Smooth muscle cell (in vitro differentiated cells): ENCODE measurements at regions not wholly inside any gene's neighbourhood (a gene's known extent, or its start where the extent isn't known, plus 50 kb on each side); places are given as distances from the start of the nearest gene placed in this dataset.
"Not testable (repeated sequence)": the region's sequence is repeated elsewhere in the genome, so short reads cannot be mapped to it uniquely, and the experiment has no call there.

ENCODE experiments used
- DNase-seq: peaks from one replicate; lab custom pipeline; 2025; ENCODE audit not compliant: unreplicated experiment; lab: John Stamatoyannopoulos, UW
- H2AFZ ChIP-seq: fragments of 200-600 bp; sonication (generic); 2 replicates; pipeline ENCODE4 v1.6.0; 2016; ENCODE audit warnings: antibody characterized with exemption, low read depth, mild to moderate bottlenecking
- H3F3A ChIP-seq: fragments of 200-600 bp; sonication (generic); 2 replicates; pipeline ENCODE4 v1.6.0; 2017; ENCODE audit warnings: antibody characterized with exemption, low read depth
- H3K27ac ChIP-seq: fragments of 200-600 bp; sonication (generic); 2 replicates; pipeline ENCODE4 v1.5.1; 2016; ENCODE audit warnings: low read depth, mild to moderate bottlenecking
- H3K27me3 ChIP-seq: fragments of 200-600 bp; sonication (generic); 2 replicates; pipeline ENCODE4 v1.6.1; 2016; ENCODE audit warnings: low read depth, mild to moderate bottlenecking
- H3K36me3 ChIP-seq: fragments of 200-600 bp; sonication (generic); 2 replicates; pipeline ENCODE4 v1.5.1; 2016; ENCODE audit warnings: low read depth
- H3K4me1 ChIP-seq: fragments of 200-600 bp; sonication (generic); 2 replicates; pipeline ENCODE4 v1.5.1; 2016; ENCODE audit warnings: low read depth
- H3K4me2 ChIP-seq: fragments of 200-600 bp; sonication (generic); 2 replicates; pipeline ENCODE4 v1.6.0; 2016; ENCODE audit warnings: mild to moderate bottlenecking
- H3K4me3 ChIP-seq: fragments of 200-600 bp; sonication (generic); 2 replicates; pipeline ENCODE4 v1.5.1; 2016; ENCODE audit warnings: mild to moderate bottlenecking
- H3K79me2 ChIP-seq: fragments of 200-600 bp; sonication (generic); 2 replicates; pipeline ENCODE4 v1.6.0; 2016; ENCODE audit warnings: low read depth, mild to moderate bottlenecking
- H3K9ac ChIP-seq: fragments of 200-600 bp; sonication (generic); 2 replicates; pipeline ENCODE4 v1.6.0; 2016; ENCODE audit warnings: low read depth
- H3K9me3 ChIP-seq: fragments of 200-600 bp; sonication (generic); replicated peaks from 2 replicates; pipeline ENCODE4 v1.5.1; 2016; ENCODE audit warnings: low read depth
- H4K20me1 ChIP-seq: fragments of 200-600 bp; sonication (generic); 2 replicates; pipeline ENCODE4 v1.6.0; 2016; ENCODE audit warnings: low read depth
- CTCF ChIP-seq: fragments of 200-600 bp; sonication (generic); IDR thresholded peaks from 2 replicates; pipeline ENCODE4 v1.5.1; 2017; ENCODE audit warnings: borderline replicate concordance, mild to moderate bottlenecking, antibody characterized with exemption; ENCODE audit not compliant: insufficient read depth, poor library complexity, severe bottlenecking
- WGBS: methylation state at CpG from one replicate; pipeline ENCODE4 v1.1.7; 2016; ENCODE audit warnings: low lambda C conversion rate; 5-methylcytosine and 5-hydroxymethylcytosine counted together

DNA sequence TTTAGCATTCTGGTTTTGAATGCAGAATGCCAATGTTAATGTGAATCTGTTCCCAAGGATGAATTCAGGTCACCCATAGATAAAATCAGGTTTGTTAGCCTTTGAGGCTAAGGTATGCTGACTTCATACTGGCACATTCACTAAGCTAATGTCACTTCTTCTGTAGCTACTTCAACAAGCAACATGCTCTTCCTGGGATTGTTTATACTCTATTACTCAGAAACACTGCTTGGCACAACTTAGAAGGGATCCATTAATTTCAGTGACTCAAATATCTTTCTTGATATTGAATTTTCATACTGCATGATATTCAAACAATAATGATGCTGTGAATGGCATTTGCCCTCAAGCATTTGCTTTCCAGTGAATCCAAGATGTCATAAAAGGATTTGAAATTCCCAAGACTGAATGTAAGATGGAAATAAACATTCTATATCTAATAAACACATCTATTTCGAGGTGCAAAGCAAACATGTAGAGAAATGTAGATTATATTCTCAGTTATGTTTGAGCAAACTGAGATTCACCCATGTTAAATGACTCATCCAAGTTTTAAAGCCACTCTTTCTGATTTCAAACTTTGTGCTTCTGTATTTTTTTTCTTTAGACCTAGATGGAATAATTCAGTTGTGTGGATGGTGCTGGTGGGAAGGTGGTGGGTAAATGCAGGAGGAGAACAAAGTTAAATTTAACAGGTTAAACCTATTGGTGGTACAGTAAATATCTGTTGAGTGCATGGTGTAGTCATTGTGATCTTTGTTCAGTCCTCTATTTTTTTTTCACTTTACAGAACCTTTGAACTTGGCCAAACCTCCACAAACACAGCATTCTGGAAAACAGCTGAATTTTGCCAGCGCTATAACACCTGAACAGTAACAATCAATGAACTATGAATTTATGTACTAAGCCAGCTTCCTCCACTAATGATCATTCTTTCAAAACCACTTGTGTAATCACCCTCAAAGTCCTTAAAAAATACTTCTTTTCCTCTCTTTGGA lies 162.1 kb upstream of the XIRP2 start:
- no peaks in the 10 kb centered on the region for H4K20me1 ChIP-seq
- H3K27ac ChIP-seq: no peak overlapping the region
- no peak overlapping the region for H2AFZ ChIP-seq
- no peaks in the 10 kb centered on the region for H3K27me3 ChIP-seq
- whole genome bisulfite sequencing: 78% methylated on average over 2 of the region's 2 CpGs
- no peak overlapping the region for H3K9ac ChIP-seq
- H3K4me2 ChIP-seq: no peak overlapping the region
- no peaks in the 10 kb centered on the region for H3K36me3 ChIP-seq
- H3F3A ChIP-seq: no peaks in the 10 kb centered on the region
- no peaks in the 10 kb centered on the region for H3K9me3 ChIP-seq
- no peaks in the 10 kb centered on the region for H3K4me1 ChIP-seq
- no peaks in the 10 kb centered on the region for H3K79me2 ChIP-seq
- DNase-seq: no peak
- no peak overlapping the region for H3K4me3 ChIP-seq
- TF ChIP-seq CTCF: no peak

GRCh38 chr2:166716968-166717367 lies 171.3 kb upstream of the XIRP2 start:
- no peak overlapping the region for H3K4me3 ChIP-seq
- no peak for DNase-seq
- no peak for TF ChIP-seq CTCF
- no peak overlapping the region for H3K4me2 ChIP-seq
- no peak overlapping the region for H2AFZ ChIP-seq
- no peaks in the 10 kb centered on the region for H3K36me3 ChIP-seq
- no peaks in the 10 kb centered on the region for H3F3A ChIP-seq
- H3K79me2 ChIP-seq: no peaks in the 10 kb centered on the region
- H3K4me1 ChIP-seq: no peaks in the 10 kb centered on the region
- H4K20me1 ChIP-seq: no peaks in the 10 kb centered on the region
- no peak overlapping the region for H3K9ac ChIP-seq
- no peak overlapping the region for H3K27ac ChIP-seq
- no peaks in the 10 kb centered on the region for H3K9me3 ChIP-seq
- no peaks in the 10 kb centered on the region for H3K27me3 ChIP-seq

GRCh38 chr2:166700079-166700478 lies 188.2 kb upstream of the XIRP2 start:
- H3K27me3 ChIP-seq: no peaks in the 10 kb centered on the region
- H4K20me1 ChIP-seq: no peaks in the 10 kb centered on the region
- DNase-seq: no peak
- H3K4me1 ChIP-seq: no peaks in the 10 kb centered on the region
- no peak overlapping the region for H2AFZ ChIP-seq
- no peak overlapping the region for H3K4me3 ChIP-seq
- no peaks in the 10 kb centered on the region for H3F3A ChIP-seq
- H3K79me2 ChIP-seq: no peaks in the 10 kb centered on the region
- no peak for TF ChIP-seq CTCF
- H3K9ac ChIP-seq: no peak overlapping the region
- 84% methylated on average over 2 of the region's 2 CpGs for WGBS
- H3K36me3 ChIP-seq: no peaks in the 10 kb centered on the region
- no peak overlapping the region for H3K4me2 ChIP-seq
- no peak overlapping the region for H3K27ac ChIP-seq
- H3K9me3 ChIP-seq: no peaks in the 10 kb centered on the region

DNA sequence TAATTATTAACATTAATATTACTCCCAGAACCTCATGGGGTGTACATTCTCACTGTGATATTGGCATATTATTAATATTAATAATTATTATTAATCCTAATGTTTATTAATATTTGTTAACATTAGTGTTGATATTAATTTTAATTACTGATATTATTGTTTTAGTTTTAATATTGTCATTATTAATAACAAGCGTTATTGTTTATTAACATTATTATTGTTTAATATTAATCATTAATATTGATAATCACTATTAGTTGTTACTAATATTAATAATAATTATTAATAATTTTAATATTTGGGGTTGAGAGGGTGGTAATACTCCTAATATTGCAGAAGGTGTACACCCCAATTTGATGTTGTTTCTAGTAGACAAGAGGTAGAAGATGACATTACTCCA lies 193.1 kb upstream of the XIRP2 start:
- Histone ChIP-seq H3K27me3 (no peaks in the 10 kb centered on the region), H3K4me3 (no peak overlapping the region), H3K4me2 (no peak overlapping the region), H3K27ac (no peak overlapping the region), H4K20me1 (no peaks in the 10 kb centered on the region), H3K79me2 (no peaks in the 10 kb centered on the region), H3K9me3 (no peaks in the 10 kb centered on the region), H2AFZ (no peak overlapping the region), H3K36me3 (no peaks in the 10 kb centered on the region), H3K9ac (no peak overlapping the region), H3F3A (no peaks in the 10 kb centered on the region), H3K4me1 (no peaks in the 10 kb centered on the region)
- DNase-seq: no peak
- WGBS: 72% methylated on average over 1 of the region's 1 CpG
- TF ChIP-seq CTCF: no peak

DNA sequence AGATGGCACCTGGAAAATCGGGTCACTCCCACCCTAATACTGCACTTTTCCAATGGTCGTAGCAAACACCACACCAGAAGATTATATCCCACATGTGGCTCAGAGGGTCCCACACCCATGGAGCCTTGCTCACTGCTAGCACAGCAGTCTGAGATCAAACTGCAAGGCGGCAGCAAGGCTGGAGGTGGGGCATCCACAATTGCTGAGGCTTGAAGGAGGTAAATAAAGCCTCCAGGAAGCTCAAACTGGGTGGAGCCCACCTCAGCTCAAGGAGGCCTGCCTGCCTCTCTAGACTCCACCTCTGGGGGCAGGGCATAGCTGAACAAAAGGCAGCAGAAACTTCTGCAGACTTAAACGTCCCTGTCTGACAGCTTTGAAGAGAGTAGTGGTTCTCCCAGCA lies 192.0 kb upstream of the SCN7A start:
- not testable (repeated sequence) for H3F3A ChIP-seq, DNase-seq
- 75% methylated on average over 4 of the region's 4 CpGs for WGBS

More for the DNA sequence above, 192.0 kb upstream of the SCN7A start:
- H3K79me2 ChIP-seq, H3K27me3 ChIP-seq, H3K9ac ChIP-seq, H4K20me1 ChIP-seq, H3K27ac ChIP-seq, H3K4me2 ChIP-seq, H2AFZ ChIP-seq, H3K4me3 ChIP-seq, H3K4me1 ChIP-seq, H3K9me3 ChIP-seq, H3K36me3 ChIP-seq: not testable (repeated sequence)
